ENCODE measurements at regions not wholly inside any gene's neighbourhood (a gene's known extent, or its start where the extent isn't known, plus 50 kb on each side); places are given as distances from the start of the nearest gene placed in this dataset.

GRCh38 chr11:116167706-116168458, 604.9 kb downstream of the BUD13 start:
- H3K36me3 Mint-ChIP-seq (ENCODE audit: low read depth): no peaks in the 10 kb centered on the region
- H3K27ac Mint-ChIP-seq: no peak overlapping the region
- DNase-seq: no peak
- H3K4me1 Mint-ChIP-seq: peaks cover 43% of the 10 kb centered on the region
- no peak overlapping the region for H3K4me3 Mint-ChIP-seq
- H3K9me3 Mint-ChIP-seq: no peaks in the 10 kb centered on the region
- H3K27me3 Mint-ChIP-seq (ENCODE audit: low read depth, poor library complexity): peaks cover 9% of the 10 kb centered on the region
- no peak for TF ChIP-seq CTCF (IDR thresholded peaks at IDR 0.05)

DNA sequence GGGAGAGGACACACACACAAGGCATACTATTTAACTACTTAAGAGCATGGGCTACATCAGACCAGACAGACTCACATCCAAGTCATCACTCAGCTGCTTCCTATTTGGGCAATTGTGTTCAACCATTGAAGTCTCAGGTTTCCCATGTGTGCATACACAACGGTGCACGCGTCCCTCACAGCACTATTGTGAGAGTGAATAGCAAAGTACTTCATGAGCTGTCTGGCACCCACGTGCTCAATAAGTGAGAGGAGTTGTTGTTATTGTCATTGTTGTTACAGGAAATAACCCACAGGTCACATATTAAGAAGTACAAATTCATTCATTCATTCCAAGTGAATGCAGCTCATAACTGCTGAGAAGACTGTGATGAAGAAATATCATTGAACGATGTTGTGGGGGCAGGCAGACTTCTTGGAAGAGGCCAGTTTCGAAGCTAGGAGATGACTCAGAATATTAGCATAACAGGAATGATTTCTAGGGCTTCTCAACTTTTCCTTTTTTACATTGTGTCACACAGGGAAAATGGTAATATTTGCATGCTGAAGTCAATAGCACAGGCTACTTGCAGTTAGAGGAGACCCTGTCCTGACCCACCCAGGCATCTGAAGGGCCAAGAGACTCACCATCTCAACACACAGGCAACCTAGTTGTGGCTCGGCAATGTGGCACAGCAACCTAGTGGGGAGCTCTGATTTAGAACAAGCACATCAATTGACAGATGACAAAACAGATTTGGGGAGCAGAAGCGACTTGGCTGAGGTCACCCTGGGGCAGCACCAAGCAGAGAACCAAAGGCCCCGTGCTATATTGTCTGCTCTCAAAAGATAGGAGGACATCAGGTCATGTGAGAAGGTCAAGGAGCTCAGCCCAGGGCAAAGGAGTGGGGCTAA, 606.0 kb downstream of the BUD13 start:
- H3K4me3 Mint-ChIP-seq: no peak overlapping the region
- no peak for TF ChIP-seq CTCF (IDR thresholded peaks at IDR 0.05)
- H3K27me3 Mint-ChIP-seq (ENCODE audit: low read depth, poor library complexity): peaks cover 9% of the 10 kb centered on the region
- no peak for DNase-seq
- no peaks in the 10 kb centered on the region for H3K36me3 Mint-ChIP-seq (ENCODE audit: low read depth)
- H3K27ac Mint-ChIP-seq: no peak overlapping the region
- no peaks in the 10 kb centered on the region for H3K9me3 Mint-ChIP-seq
- peaks cover 48% of the 10 kb centered on the region for H3K4me1 Mint-ChIP-seq

- peaks cover 67% of the 10 kb centered on the region for H3K4me1 Mint-ChIP-seq
Measured at GRCh38 chr11:116164843-116165242, 607.9 kb downstream of the BUD13 start.

GRCh38 chr11:116162886-116163230, 609.9 kb downstream of the BUD13 start:
- Mint-ChIP-seq H3K27me3 (ENCODE audit: low read depth, poor library complexity) (peaks cover 6% of the 10 kb centered on the region), H3K4me1 (peaks cover 87% of the 10 kb centered on the region), H3K36me3 (ENCODE audit: low read depth) (no peaks in the 10 kb centered on the region), H3K27ac (peak overlapping the region; percentile 97), H3K4me3 (peak overlapping the region; percentile 76), H3K9me3 (no peaks in the 10 kb centered on the region)
- DNase-seq: peak; percentile 68
- TF ChIP-seq CTCF (IDR thresholded peaks at IDR 0.05): no peak

More at GRCh38 chr11:116164843-116165242, 607.9 kb downstream of the BUD13 start:
- Mint-ChIP-seq H3K9me3 (no peaks in the 10 kb centered on the region), H3K27ac (no peak overlapping the region), H3K27me3 (ENCODE audit: low read depth, poor library complexity) (peaks cover 7% of the 10 kb centered on the region), H3K36me3 (ENCODE audit: low read depth) (no peaks in the 10 kb centered on the region), H3K4me3 (no peak overlapping the region)
- no peak for TF ChIP-seq CTCF (IDR thresholded peaks at IDR 0.05)
- no peak for DNase-seq

DNA sequence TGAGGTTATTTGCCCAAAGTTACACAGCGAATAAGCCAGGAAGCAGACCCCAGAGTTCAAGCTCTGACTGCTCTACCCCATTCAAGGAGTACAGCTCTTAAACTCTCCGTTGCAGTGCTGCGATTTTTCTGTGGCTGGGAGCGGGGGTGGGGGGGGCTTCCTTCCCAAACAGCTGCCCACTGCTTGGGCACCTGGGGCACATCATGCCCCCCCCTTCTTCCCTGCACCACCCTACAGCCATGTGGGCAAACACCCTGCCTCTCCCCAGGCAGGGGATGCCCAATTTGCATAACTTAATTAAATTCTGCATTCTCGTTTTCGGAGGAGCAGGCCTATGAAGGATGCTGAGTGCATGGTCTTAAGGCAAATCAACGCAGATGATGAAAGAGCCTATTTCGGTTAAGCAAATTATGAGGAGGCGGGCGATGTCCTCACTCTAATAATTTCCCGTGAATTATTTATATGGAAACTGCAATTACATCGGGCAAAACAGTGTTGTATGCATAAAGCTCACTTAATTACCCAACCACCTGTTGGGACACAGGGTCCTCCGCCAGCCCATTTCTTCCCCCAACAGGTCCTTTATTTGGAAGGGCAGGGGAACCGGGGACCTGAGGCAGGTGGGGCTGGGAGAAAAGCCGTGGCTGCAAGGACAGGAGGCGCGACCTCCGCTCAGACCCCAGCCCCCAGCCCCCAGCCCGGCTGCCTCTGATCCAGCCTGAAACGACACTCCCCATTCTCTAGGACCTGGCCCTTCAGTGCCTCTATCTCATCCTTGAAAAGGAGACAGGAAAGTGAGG, 610.5 kb downstream of the BUD13 start:
- no peak for TF ChIP-seq CTCF (IDR thresholded peaks at IDR 0.05)
- Mint-ChIP-seq H3K36me3 (ENCODE audit: low read depth) (no peaks in the 10 kb centered on the region), H3K9me3 (no peaks in the 10 kb centered on the region), H3K27ac (peak overlapping the region; percentile 97), H3K27me3 (ENCODE audit: low read depth, poor library complexity) (peaks cover 6% of the 10 kb centered on the region), H3K4me1 (peaks cover 89% of the 10 kb centered on the region), H3K4me3 (peak overlapping the region; percentile 76)
- DNase-seq: no peak

Data from nephron progenitor cell (in vitro differentiated cells).